ENCODE measurements at regions not wholly inside any gene's neighbourhood (a gene's known extent, or its start where the extent isn't known, plus 50 kb on each side); places are given as distances from the start of the nearest gene placed in this dataset.
A peak's percentile ranks its signal among the peaks of the same experiment; 100 is the strongest.
"Not testable (repeated sequence)": the region's sequence is repeated elsewhere in the genome, so short reads cannot be mapped to it uniquely, and the experiment has no call there.

- H3K56ac ChIP-seq (ENCODE audit: extremely low read depth, insufficient read depth, low read length); H3K18ac ChIP-seq (ENCODE audit: low read depth, low read length); H4K91ac ChIP-seq (ENCODE audit: insufficient read depth, low read depth, low read length); DNase-seq; H3K27me3 ChIP-seq (ENCODE audit: control insufficient read depth, insufficient read depth, low read length); H3K36me3 ChIP-seq (ENCODE audit: control insufficient read depth, insufficient read depth, low read length); H2BK20ac ChIP-seq (ENCODE audit: low read depth, low read length); intact Hi-C loops (cut with micrococcal nuclease); H3K23ac ChIP-seq (ENCODE audit: low read depth, low read length); H3K4me3 ChIP-seq (ENCODE audit: insufficient read depth, low read depth, low read length); H3K9ac ChIP-seq (ENCODE audit: low read depth, low read length); H3K27ac ChIP-seq (ENCODE audit: insufficient read depth, low read length); H2AFZ ChIP-seq (replicated peaks; ENCODE audit: low read length, poor library complexity); H4K8ac ChIP-seq (ENCODE audit: low read depth in 2 of 2, low read length in 2 of 2); H4K5ac ChIP-seq (ENCODE audit: low read depth, low read length); H4K20me1 ChIP-seq (ENCODE audit: insufficient read depth, low read length); ATAC-seq (ENCODE audit: low read depth); H2AK5ac ChIP-seq (ENCODE audit: low read depth, low read length); H2AK9ac ChIP-seq (replicated peaks; ENCODE audit: low read depth, low read length, poor library complexity); H2BK15ac ChIP-seq (ENCODE audit: low read depth, low read length); H3K14ac ChIP-seq (replicated peaks; ENCODE audit: low read depth, low read length); H3K9me3 ChIP-seq (ENCODE audit: control insufficient read depth, insufficient read depth, low read length); H2BK120ac ChIP-seq (ENCODE audit: low read depth, low read length); dilution Hi-C loops (cut with HindIII; ENCODE audit: low sequenced_read_pairs, unreplicated experiment); BruUV-seq (replicated peaks); H3K4ac ChIP-seq (ENCODE audit: low read depth, low read length); H3K79me1 ChIP-seq (ENCODE audit: low read depth in 1 of 2, low read length in 2 of 2); H3K4me2 ChIP-seq (ENCODE audit: low read depth, low read length); H2BK5ac ChIP-seq (ENCODE audit: low read depth, low read length, poor library complexity, severe bottlenecking); H3K9me1 ChIP-seq (ENCODE audit: insufficient read depth, low read length); POLR2A ChIA-PET (ENCODE audit: unreplicated experiment); H3K4me1 ChIP-seq (ENCODE audit: control insufficient read depth, insufficient read depth, low read length); in situ Hi-C loops (cut with MboI; ENCODE audit: low sequenced_read_pairs); CTCF ChIA-PET: not testable (repeated sequence)
- no CpG with 5 or more reads among the region's 4 CpGs for WGBS, 2 experiments (ENCODE audit: extremely low coverage in 2 of 2, insufficient read length in 1 of 2)
- TF ChIP-seq MAFK (IDR thresholded peaks at IDR 0.05; ENCODE audit: low read depth, low read length) = peak; percentile 77
- TF ChIP-seq NFE2L2 (IDR thresholded peaks at IDR 0.05; ENCODE audit: low read depth, low read length) = peak; percentile 5; the same call in 1 of the 2 replicates
Observed at GRCh38 chr5:103377638-103378037, 119.1 kb downstream of the MACIR start.
